ENCODE measurements at regions not wholly inside any gene's neighbourhood (a gene's known extent, or its start where the extent isn't known, plus 50 kb on each side); places are given as distances from the start of the nearest gene placed in this dataset.

- Histone ChIP-seq H3K27me3 (ENCODE audit: control insufficient read depth in 2 of 2, insufficient read depth in 2 of 2, low read length in 2 of 2) (no peaks in the 10 kb centered on the region), H3K36me3 (ENCODE audit: control insufficient read depth in 2 of 2, extremely low read depth in 1 of 2, insufficient read depth in 2 of 2, low read length in 2 of 2) (no peaks in the 10 kb centered on the region), H2AFZ (ENCODE audit: low read depth, low read length) (no peak overlapping the region), H3K4me1 (ENCODE audit: control insufficient read depth, extremely low read depth, insufficient read depth, low read length) (no peaks in the 10 kb centered on the region), H3K27ac (ENCODE audit: insufficient read depth, low read depth, low read length) (no peak overlapping the region), H3K4me3 (replicated peaks in 1 of 3; ENCODE audit: insufficient read depth in 1 of 3, low read depth in 1 of 3, low read length in 3 of 3) (no peak overlapping the region), H3K79me2 (ENCODE audit: control insufficient read depth, insufficient read depth, low read length) (no peaks in the 10 kb centered on the region), H3K4me2 (ENCODE audit: insufficient read depth, low read length) (no peak overlapping the region), H3K9me1 (replicated peaks; ENCODE audit: control insufficient read depth, extremely low read depth, insufficient read depth, low read length) (no peaks in the 10 kb centered on the region), H3K9ac (replicated peaks; ENCODE audit: extremely low read depth, insufficient read depth, low read length) (no peak overlapping the region), H4K20me1 (replicated peaks; ENCODE audit: control insufficient read depth, extremely low read depth, insufficient read depth, low read length) (no peaks in the 10 kb centered on the region), H3K9me3 (replicated peaks; ENCODE audit: control insufficient read depth, insufficient read depth, low read length) (peaks cover 4% of the 10 kb centered on the region)
- dilution Hi-C loops (cut with MboI; ENCODE audit: extremely low pct_ligation_motif_present, low sequenced_read_pairs), result no loop called here
- intact Hi-C loops (cut with micrococcal nuclease), result no loop called here
- TF ChIP-seq GATA2 (IDR thresholded peaks at IDR 0.05; ENCODE audit: insufficient read depth, insufficient read length, low read depth, low read length), result no peak
- TF ChIP-seq FOS (IDR thresholded peaks at IDR 0.05; ENCODE audit: borderline replicate concordance, insufficient read depth, low read length), result no peak
- TF ChIP-seq POLR2A (IDR thresholded peaks at IDR 0.05; ENCODE audit: low read depth, low read length), result no peak
- TF ChIP-seq CTCF (IDR thresholded peaks at IDR 0.05; ENCODE audit: extremely low read depth in 1 of 2, insufficient read depth in 1 of 2, low read depth in 1 of 2, low read length in 2 of 2), result no peak
- no peak for TF ChIP-seq JUN (IDR thresholded peaks at IDR 0.05; ENCODE audit: borderline replicate concordance, insufficient read depth, insufficient read length, low read depth)
- TF ChIP-seq MAX (IDR thresholded peaks at IDR 0.05; ENCODE audit: insufficient read depth, insufficient read length), result no peak
- TF ChIP-seq MYC (IDR thresholded peaks at IDR 0.05; ENCODE audit: low read depth, low read length), result no peak
- no peak for TF ChIP-seq POLR2AphosphoS5 (IDR thresholded peaks at IDR 0.05; ENCODE audit: insufficient read depth, low read depth, low read length)
- no peak for TF ChIP-seq EZH2 (IDR thresholded peaks at IDR 0.05; ENCODE audit: borderline replicate concordance, low read depth, low read length, severe bottlenecking)
- CTCF ChIA-PET, result no interaction called here
- FAIRE-seq (no peak), DNase-seq (ENCODE audit: low read depth, low spot score) (no peak)
- no TSS peak for BruUV-seq (replicated peaks)
- POLR2A ChIA-PET, result no interaction called here
Observed at GRCh38 chr2:14136030-14136429, 496.5 kb upstream of the LRATD1 start.

Measured in endothelial cell of umbilical vein (primary cell).